Tongue (tissue), 1 donor: ENCODE measurements at regions not wholly inside any gene's neighbourhood (a gene's known extent, or its start where the extent isn't known, plus 50 kb on each side); places are given as distances from the start of the nearest gene placed in this dataset.

Source experiments
- DNase-seq: peaks from one replicate; pipeline ENCODE4 v3.0.0-alpha.2; 2015

GRCh38 chr14:53896726-53897125 is 59.9 kb downstream of the BMP4 start:
- peak; percentile 78 for DNase-seq

GRCh38 chr14:53894456-53894855 is 62.2 kb downstream of the BMP4 start:
- DNase-seq = no peak

- no peak for DNase-seq
Observed at GRCh38 chr14:53893374-53893773, 63.3 kb downstream of the BMP4 start.

GRCh38 chr14:53890611-53891101 is 66.0 kb downstream of the BMP4 start:
- DNase-seq = no peak

- DNase-seq = no peak
Observed at GRCh38 chr14:53888535-53889386, 67.9 kb downstream of the BMP4 start.

GRCh38 chr14:53885136-53885640 is 71.4 kb downstream of the BMP4 start:
- no peak for DNase-seq

- DNase-seq = no peak
Observed at GRCh38 chr14:53884601-53885000, 72.0 kb downstream of the BMP4 start.

GRCh38 chr14:53883739-53884138 is 72.9 kb downstream of the BMP4 start:
- no peak for DNase-seq

GRCh38 chr14:53882684-53883083 is 73.9 kb downstream of the BMP4 start:
- no peak for DNase-seq

GRCh38 chr14:53881921-53882320 is 74.7 kb downstream of the BMP4 start:
- DNase-seq = no peak

GRCh38 chr14:53881161-53881871 is 75.3 kb downstream of the BMP4 start:
- DNase-seq = peak; percentile 56

- DNase-seq = no peak
Observed at GRCh38 chr14:53880761-53881160, 75.9 kb downstream of the BMP4 start.

GRCh38 chr14:53879747-53880146 is 76.9 kb downstream of the BMP4 start:
- no peak for DNase-seq

GRCh38 chr14:53879022-53879686 is 77.5 kb downstream of the BMP4 start:
- no peak for DNase-seq

- no peak for DNase-seq
Observed at GRCh38 chr14:53875324-53875897, 81.2 kb downstream of the BMP4 start.

GRCh38 chr14:53874704-53875103 is 81.9 kb downstream of the BMP4 start:
- no peak for DNase-seq

- no peak for DNase-seq
Observed at GRCh38 chr14:53872681-53873089, 83.9 kb downstream of the BMP4 start.

GRCh38 chr14:53871951-53872350 is 84.7 kb downstream of the BMP4 start:
- no peak for DNase-seq

GRCh38 chr14:53871011-53871410 is 85.6 kb downstream of the BMP4 start:
- DNase-seq = no peak

- no peak for DNase-seq
Observed at GRCh38 chr14:53865711-53866110, 90.9 kb downstream of the BMP4 start.

GRCh38 chr14:53861781-53862180 is 94.8 kb downstream of the BMP4 start:
- DNase-seq = no peak

- DNase-seq = no peak
Observed at GRCh38 chr14:53858345-53858684, 98.3 kb downstream of the BMP4 start.
